Panc1 (cell line): ENCODE measurements at regions not wholly inside any gene's neighbourhood (a gene's known extent, or its start where the extent isn't known, plus 50 kb on each side); places are given as distances from the start of the nearest gene placed in this dataset.
A peak's percentile ranks its signal among the peaks of the same experiment; 100 is the strongest.

Experiments
- ATAC-seq: fragments of 200-7000 bp; cut with Tn5 transposase; 2 replicates; pipeline ENCODE4 v1.9.1; 2020; ENCODE audit warnings: mild to moderate bottlenecking, moderate library complexity
- BruUV-seq: library from RNA; stranded (reverse); fragments of 400-500 nt; replicated peaks from 2 replicates; lab custom pipeline; 2021; lab: Mats Ljungman, UMichigan
- CTCF ChIA-PET: fragments of 300-600 bp; sonication (Branson Sonifier 250); formaldehyde crosslinking; loops from one replicate; lab custom pipeline; 2022; ENCODE audit warnings: antibody characterized with exemption; lab: Charles Lee
- POLR2A ChIA-PET: fragments of 300-600 bp; sonication (Branson Sonifier 250); formaldehyde crosslinking; loops from one replicate; lab custom pipeline; 2022; ENCODE audit warnings: antibody characterized with exemption; lab: Charles Lee
- DNase-seq: peaks from one replicate; pipeline ENCODE4 v3.0.0-alpha.2; 2010; ENCODE audit warnings: low read depth, low spot score
- H3K27ac ChIP-seq: 2 replicates; pipeline ENCODE4 v1.5.1; 2011; ENCODE audit warnings: mild to moderate bottlenecking, low read length, inconsistent platforms
- H3K27me3 ChIP-seq: fragments of 200-500 bp; sonication (Bioruptor generic); 2 replicates; pipeline ENCODE4 v1.6.0; 2014; ENCODE audit warnings: low read length, inconsistent platforms; ENCODE audit not compliant: control insufficient read depth, insufficient read depth
- H3K36me3 ChIP-seq: fragments of 200-500 bp; sonication (Bioruptor generic); 2 replicates; pipeline ENCODE4 v1.5.1; 2014; ENCODE audit warnings: inconsistent platforms, mild to moderate bottlenecking, low read length, moderate library complexity; ENCODE audit not compliant: control insufficient read depth, insufficient read depth
- H3K4me1 ChIP-seq: 2 replicates; pipeline ENCODE4 v1.5.1; 2011; ENCODE audit warnings: inconsistent platforms, mild to moderate bottlenecking, low read length, moderate library complexity; ENCODE audit not compliant: control insufficient read depth, insufficient read depth
- H3K4me3 ChIP-seq, 2 experiments: 2 replicates each; pipeline ENCODE4 v1.5.1; 2011 to 2012; ENCODE audit warnings: low read depth in 2 of 2, low read length in 2 of 2, mild to moderate bottlenecking in 2 of 2, inconsistent platforms in 1 of 2, moderate library complexity in 1 of 2
- H3K9me3 ChIP-seq: fragments of 200-500 bp; sonication (Bioruptor generic); 2 replicates; pipeline ENCODE4 v1.5.1; 2014; ENCODE audit warnings: low read depth, mild to moderate bottlenecking, inconsistent platforms, low read length, moderate library complexity; ENCODE audit not compliant: control insufficient read depth, insufficient read depth
- POLR2AphosphoS5 ChIP-seq: IDR thresholded peaks from 2 replicates; pipeline ENCODE4 v1.6.1; 2012; ENCODE audit warnings: mild to moderate bottlenecking, low read depth, low read length, moderate library complexity
- SIN3A ChIP-seq: IDR thresholded peaks from 2 replicates; pipeline ENCODE4 v1.6.1; 2012; ENCODE audit warnings: low read depth, mild to moderate bottlenecking, low read length, moderate library complexity, borderline replicate concordance; ENCODE audit not compliant: insufficient read depth
- TCF7L2 ChIP-seq: IDR thresholded peaks from 2 replicates; pipeline ENCODE4 v1.6.1; 2011; ENCODE audit warnings: mild to moderate bottlenecking, low read depth, low read length, inconsistent platforms
- in situ Hi-C: cut with HindIII; loops from 2 replicates; pipeline ENCODE4 v1.10.0; 2016; ENCODE audit warnings: low sequenced_read_pairs, low pct_unique_long_range_greater_than_20kb
- intact Hi-C: fragments of 100-400 bp; cut with micrococcal nuclease; formaldehyde crosslinking; loops from one replicate; pipeline ENCODE4 v1.10.0; 2022; ENCODE audit not compliant: unreplicated experiment
- TF ChIP-seq, protein P1 (sequence below): fragments of 450-650 bp; IDR thresholded peaks from 2 replicates; pipeline ENCODE4 v1.5.1; 2017; ENCODE audit warnings: mild to moderate bottlenecking
- TF ChIP-seq, protein P2 (sequence below), 2 experiments: IDR thresholded peaks; 2 replicates each; pipeline ENCODE4 v1.6.1; 2011 to 2012; ENCODE audit warnings: low read depth in 2 of 2, control low read depth in 1 of 2, low read length in 1 of 2, mild to moderate bottlenecking in 1 of 2, moderate library complexity in 1 of 2; ENCODE audit not compliant: insufficient read depth in 1 of 2

DNA sequence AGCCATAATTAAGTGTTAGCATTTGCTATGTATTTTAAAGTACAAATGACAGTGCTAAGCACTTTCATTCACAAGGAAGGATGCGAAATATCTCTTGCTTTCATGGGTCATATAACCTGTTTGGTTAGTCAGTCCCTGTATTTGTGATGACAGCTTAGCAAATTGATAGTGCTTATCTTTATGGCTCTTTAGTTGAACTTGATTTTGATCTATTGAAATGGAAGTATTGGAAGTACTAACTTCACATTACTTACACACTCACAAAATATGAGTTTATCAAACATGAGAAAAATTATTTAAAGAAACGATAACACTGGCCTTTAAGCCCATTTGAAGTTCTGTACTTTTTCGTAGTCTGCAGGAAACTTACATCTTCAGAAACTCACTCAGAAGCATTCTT is 97.4 kb upstream of the NEUROD1 start:
- TF ChIP-seq, protein P1, sequence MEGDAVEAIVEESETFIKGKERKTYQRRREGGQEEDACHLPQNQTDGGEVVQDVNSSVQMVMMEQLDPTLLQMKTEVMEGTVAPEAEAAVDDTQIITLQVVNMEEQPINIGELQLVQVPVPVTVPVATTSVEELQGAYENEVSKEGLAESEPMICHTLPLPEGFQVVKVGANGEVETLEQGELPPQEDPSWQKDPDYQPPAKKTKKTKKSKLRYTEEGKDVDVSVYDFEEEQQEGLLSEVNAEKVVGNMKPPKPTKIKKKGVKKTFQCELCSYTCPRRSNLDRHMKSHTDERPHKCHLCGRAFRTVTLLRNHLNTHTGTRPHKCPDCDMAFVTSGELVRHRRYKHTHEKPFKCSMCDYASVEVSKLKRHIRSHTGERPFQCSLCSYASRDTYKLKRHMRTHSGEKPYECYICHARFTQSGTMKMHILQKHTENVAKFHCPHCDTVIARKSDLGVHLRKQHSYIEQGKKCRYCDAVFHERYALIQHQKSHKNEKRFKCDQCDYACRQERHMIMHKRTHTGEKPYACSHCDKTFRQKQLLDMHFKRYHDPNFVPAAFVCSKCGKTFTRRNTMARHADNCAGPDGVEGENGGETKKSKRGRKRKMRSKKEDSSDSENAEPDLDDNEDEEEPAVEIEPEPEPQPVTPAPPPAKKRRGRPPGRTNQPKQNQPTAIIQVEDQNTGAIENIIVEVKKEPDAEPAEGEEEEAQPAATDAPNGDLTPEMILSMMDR: no peak
- no peak for TF ChIP-seq POLR2AphosphoS5
- TF ChIP-seq, protein P2, sequence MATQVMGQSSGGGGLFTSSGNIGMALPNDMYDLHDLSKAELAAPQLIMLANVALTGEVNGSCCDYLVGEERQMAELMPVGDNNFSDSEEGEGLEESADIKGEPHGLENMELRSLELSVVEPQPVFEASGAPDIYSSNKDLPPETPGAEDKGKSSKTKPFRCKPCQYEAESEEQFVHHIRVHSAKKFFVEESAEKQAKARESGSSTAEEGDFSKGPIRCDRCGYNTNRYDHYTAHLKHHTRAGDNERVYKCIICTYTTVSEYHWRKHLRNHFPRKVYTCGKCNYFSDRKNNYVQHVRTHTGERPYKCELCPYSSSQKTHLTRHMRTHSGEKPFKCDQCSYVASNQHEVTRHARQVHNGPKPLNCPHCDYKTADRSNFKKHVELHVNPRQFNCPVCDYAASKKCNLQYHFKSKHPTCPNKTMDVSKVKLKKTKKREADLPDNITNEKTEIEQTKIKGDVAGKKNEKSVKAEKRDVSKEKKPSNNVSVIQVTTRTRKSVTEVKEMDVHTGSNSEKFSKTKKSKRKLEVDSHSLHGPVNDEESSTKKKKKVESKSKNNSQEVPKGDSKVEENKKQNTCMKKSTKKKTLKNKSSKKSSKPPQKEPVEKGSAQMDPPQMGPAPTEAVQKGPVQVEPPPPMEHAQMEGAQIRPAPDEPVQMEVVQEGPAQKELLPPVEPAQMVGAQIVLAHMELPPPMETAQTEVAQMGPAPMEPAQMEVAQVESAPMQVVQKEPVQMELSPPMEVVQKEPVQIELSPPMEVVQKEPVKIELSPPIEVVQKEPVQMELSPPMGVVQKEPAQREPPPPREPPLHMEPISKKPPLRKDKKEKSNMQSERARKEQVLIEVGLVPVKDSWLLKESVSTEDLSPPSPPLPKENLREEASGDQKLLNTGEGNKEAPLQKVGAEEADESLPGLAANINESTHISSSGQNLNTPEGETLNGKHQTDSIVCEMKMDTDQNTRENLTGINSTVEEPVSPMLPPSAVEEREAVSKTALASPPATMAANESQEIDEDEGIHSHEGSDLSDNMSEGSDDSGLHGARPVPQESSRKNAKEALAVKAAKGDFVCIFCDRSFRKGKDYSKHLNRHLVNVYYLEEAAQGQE (IDR thresholded peaks at IDR 0.05; ENCODE audit: insufficient read depth in 1 of 2, low read depth in 2 of 2, low read length in 1 of 2): no peak
- TF ChIP-seq SIN3A: no peak
- TF ChIP-seq TCF7L2: no peak
- ATAC-seq: no peak

DNA sequence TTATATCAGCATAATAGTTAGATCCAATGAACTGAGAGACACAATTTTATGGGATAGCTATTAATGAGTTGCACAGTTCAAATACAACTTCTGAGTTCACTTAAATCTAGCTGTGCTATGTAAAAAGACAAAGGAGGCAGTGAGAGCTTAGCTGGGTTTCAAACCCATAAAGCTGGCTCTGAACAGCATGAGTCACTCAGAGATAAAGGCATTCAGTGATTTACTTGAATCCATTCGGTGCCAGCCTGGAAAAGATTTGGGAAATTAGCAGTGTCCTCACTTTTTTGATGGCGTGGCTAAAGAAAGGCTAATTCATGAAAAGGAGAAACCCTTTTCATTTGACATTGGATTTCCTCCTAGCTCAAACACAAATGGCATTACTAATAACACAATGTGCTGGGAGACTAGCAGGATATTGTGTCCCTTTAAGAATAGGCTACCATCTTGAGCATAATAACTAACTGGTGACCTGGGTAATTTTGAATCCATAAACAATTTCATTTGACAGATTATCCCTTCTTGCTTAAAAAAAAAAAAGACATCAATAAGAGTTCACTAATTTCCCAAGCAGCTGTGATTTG is 98.4 kb upstream of the NEUROD1 start:
- ChIA-PET POLR2A (no interaction called here), CTCF (no interaction called here)
- Histone ChIP-seq H3K36me3 (no peaks in the 10 kb centered on the region), H3K27ac (peak overlapping the region; percentile 85), H3K27me3 (no peaks in the 10 kb centered on the region), H3K4me1 (peaks cover 29% of the 10 kb centered on the region), H3K9me3 (peaks cover 4% of the 10 kb centered on the region; the same call in 1 of the 2 replicates), H3K4me3 (no peak overlapping the region)
- in situ Hi-C loops: no loop called here
- BruUV-seq: no TSS peak
- DNase-seq (no peak), ATAC-seq (peak; percentile 48; the same call in 1 of the 2 replicates)
- intact Hi-C loops: no loop called here
- TF ChIP-seq, protein P1: no peak
- no peak for TF ChIP-seq TCF7L2
- TF ChIP-seq POLR2AphosphoS5: no peak
- no peak for TF ChIP-seq SIN3A
- TF ChIP-seq, protein P2 (IDR thresholded peaks at IDR 0.05; ENCODE audit: insufficient read depth in 1 of 2, low read depth in 2 of 2, low read length in 1 of 2): no peak

More for the DNA sequence above, 97.4 kb upstream of the NEUROD1 start:
- no TSS peak for BruUV-seq
- H3K36me3 ChIP-seq: no peaks in the 10 kb centered on the region
- ChIA-PET POLR2A (no interaction called here), CTCF (no interaction called here)
- peaks cover 4% of the 10 kb centered on the region; the same call in 1 of the 2 replicates for H3K9me3 ChIP-seq
- H3K4me1 ChIP-seq: peaks cover 21% of the 10 kb centered on the region
- intact Hi-C loops (no loop called here), in situ Hi-C loops (no loop called here)
- H3K4me3 ChIP-seq: no peak overlapping the region
- H3K27me3 ChIP-seq: no peaks in the 10 kb centered on the region
- H3K27ac ChIP-seq: peak overlapping the region; percentile 40; the same call in 1 of the 2 replicates
- DNase-seq: no peak
